HG02885 (cell line): ENCODE measurements at regions not wholly inside any gene's neighbourhood (a gene's known extent, or its start where the extent isn't known, plus 50 kb on each side); places are given as distances from the start of the nearest gene placed in this dataset.
A peak's percentile ranks its signal among the peaks of the same experiment; 100 is the strongest.

Source experiments
- ATAC-seq: cut with Tn5 transposase; IDR thresholded peaks from one replicate; pipeline ENCODE4 v1.9.1; 2021; ENCODE audit warnings: mild to moderate bottlenecking; ENCODE audit not compliant: unreplicated experiment, poor library complexity

DNA sequence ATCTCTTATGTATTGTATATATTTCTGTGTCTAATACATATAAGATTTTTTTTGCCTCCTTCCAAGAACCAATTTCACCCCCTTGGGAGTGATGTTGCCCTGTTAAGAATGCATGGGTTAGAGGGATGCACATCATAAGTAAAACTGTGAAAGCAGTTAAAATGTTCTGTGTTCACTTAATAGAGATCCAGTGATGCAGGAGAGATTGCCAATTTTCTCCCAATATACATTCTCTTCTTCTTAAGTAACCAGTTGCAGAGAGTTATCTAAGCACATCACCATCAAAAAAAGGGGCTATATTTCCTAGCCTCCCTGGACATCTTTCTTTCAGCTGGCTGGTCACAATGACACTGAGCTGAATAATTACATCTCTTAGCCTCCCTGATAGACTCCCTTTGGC, 307.0 kb downstream of the OSTF1 start:
- ATAC-seq: no peak

DNA sequence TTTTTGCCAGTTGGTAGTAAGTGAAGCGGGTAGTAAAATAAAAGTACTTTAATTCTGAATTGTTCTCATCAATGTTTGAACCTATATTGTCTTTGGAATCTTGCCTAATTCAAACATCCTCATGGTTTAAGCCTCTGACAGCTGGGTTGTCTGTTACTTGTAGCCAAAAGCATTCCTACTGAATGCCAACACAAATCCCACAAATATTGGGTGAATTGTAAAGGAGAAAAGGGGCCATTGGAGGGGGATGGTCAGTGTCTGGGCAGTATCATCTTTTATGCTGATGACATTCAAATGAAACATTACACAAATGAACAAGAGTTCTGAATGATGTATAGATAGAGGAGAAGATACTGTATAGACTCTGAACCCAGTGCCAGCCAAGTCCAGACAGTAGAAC, 309.5 kb downstream of the OSTF1 start:
- no peak for ATAC-seq

- no peak for ATAC-seq
These were observed 320.1 kb downstream of the OSTF1 start for GRCh38 chr9:75408391-75408790.

DNA sequence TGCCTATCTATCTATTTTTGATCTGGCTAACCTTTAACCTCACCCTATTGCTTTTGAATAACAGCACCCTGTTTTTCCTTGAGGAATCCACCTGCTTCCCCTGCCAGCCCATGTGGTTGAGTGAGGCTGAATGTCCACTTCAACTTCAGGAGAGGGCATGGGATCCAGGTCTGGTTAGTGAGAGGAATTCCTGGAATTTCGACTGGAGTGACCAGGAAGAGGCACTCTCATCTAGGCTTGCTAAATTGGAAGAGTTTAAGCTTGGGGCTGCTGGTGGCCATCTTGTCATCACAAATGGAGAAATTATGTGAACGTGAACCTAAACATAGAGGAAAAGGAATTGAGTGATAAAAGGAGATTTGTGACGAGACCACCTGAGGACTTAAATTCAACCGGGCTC, 322.1 kb downstream of the OSTF1 start:
- no peak for ATAC-seq

DNA sequence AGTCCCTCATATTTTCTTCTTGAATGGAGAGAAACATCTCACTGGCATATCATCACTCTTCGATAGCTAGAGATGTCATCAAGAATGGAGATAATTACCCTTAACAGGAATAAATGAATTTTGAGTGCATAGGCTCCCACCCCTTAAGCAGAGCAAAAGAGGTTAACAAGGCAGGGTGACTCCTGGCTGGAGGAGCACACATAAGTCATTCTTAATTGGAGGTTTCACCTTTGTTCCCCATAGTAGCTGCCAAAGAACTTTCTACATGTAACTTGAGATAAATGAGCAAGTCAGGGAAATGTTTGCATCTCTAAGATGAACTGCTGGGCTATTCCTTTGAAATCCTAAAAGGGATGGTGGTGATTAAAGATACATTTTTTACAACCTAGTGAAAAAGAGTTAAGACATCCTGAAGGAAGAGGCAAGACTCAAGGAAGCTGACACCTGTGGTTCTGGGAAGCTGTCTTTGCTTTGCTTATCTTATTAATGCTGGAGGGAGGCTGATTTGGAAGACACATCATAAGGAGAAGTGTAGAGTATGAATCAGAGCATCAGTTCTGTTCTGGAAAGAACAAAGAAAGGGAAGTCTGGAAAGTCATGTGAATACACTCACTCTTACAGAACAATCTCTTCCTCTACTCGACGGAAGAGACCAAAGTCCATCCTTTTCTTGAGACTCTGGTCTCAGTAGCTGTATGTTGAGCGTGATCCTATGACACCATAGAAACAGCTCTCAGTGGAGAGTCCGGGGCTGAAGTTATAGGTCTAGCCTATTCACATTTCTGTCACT, 326.3 kb downstream of the OSTF1 start:
- no peak for ATAC-seq

DNA sequence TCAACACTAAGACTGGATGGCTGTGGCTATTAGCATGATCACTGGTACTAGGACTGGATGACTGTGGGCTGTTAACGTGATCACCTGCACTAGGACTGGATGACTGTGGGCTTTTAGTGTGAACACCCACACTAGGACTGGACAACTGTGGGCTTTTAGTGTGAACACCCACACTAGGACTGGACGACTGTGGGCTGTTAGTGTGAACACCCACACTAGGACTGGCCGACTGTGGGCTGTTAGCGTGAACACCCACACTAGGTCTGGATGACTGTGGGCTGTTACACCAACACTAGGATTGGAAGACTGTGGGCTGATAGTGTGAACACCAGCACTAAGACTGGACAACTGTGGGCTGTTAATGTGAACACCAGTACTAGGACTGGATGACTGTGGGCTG, 329.2 kb downstream of the OSTF1 start:
- no peak for ATAC-seq

GRCh38 chr9:75418518-75418917, 330.2 kb downstream of the OSTF1 start:
- ATAC-seq: peak; percentile 76

GRCh38 chr9:75422944-75423522, 334.7 kb downstream of the OSTF1 start:
- ATAC-seq: peak; percentile 85

DNA sequence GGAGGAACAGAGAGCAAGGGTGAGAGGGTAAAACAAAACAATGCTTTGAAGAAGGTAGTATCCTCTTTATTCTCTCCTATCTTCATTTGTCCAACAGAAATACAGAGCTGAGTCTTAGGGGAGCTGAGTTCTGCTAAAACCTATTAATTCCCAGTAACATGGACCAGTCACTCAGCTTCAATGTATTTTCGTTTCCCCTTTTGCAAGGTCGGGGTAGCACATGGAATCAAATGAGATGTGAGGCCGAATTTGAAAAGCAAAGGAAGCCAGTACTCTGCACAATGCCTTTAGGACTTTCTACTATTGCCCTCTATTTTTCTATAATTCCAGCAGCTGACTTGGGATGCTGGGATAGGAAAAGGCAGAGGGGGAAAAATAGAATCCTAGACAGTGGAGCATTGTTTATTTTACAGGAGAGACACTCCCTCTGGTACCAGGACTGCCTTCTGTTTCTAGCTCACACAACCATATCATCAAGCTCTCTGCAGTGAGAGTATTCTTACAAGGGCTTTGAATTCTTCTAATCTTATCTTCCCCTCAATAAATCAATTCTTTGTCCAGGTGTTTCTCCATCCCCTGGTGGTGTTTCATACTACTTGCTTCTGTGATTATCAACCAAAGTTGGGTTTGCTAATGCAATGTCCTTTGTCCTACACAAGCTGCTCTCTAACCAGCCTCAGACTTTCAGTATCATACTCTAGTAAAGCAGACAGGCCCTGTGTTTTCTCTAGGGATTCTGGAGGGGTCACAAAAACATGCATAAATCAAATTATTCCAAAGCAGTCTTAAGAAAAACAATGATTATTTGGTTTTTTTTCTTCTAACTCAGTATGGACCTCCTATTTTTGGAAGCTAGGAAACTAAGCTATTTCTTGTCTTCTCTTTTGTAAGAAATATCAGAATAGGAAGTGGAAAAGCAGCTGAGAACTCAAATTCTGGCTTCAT, 341.5 kb downstream of the OSTF1 start:
- ATAC-seq: peak; percentile 39

GRCh38 chr9:75431375-75431774, 343.1 kb downstream of the OSTF1 start:
- ATAC-seq: no peak

- no peak for ATAC-seq
These were observed 344.1 kb downstream of the OSTF1 start for GRCh38 chr9:75432386-75432785.

DNA sequence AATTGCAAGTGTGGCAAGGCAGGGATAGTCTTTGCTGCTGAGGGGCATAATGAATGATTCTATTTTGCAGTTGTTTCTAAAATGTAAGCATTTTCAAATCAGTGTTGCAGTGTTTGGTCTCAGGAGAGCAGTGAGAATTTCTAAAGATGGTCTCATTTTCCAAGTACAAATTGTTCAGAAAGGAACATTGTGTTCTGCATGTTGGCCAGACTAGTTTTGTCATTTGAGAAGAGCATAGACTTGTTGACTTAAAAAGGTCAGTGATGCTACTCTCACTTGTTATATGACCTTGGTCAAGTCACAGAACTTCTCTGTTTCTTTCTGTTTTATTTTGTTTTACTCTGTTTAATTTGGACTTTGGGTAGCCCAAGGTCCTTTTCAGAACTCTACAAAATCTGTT, 344.6 kb downstream of the OSTF1 start:
- no peak for ATAC-seq

GRCh38 chr9:75438716-75439115, 350.4 kb downstream of the OSTF1 start:
- peak; percentile 82 for ATAC-seq

GRCh38 chr9:75440914-75441313, 352.6 kb downstream of the OSTF1 start:
- ATAC-seq: no peak

GRCh38 chr9:75445144-75445543, 356.8 kb downstream of the OSTF1 start:
- ATAC-seq: no peak

GRCh38 chr9:75447281-75447680, 359.0 kb downstream of the OSTF1 start:
- ATAC-seq: no peak

DNA sequence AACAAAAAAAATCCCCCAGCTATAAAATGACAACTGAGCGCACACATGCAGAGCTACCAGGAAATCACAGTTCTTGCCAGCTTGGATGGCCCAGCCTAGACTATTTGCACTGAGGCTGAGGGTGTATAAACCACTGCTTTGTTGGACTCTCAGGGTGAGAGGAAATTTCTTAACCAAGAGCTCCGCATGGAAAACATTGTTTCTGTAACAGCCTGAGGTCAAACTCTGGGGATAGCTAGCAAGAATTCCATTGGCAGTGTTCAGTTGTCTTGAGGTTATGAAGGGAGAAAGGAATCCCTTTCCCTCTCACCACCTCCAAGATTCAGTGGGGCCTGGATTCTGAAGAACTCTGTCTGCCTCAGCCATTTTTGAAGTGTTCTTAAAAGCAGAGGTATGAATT, 360.0 kb downstream of the OSTF1 start:
- no peak for ATAC-seq

GRCh38 chr9:75448955-75449354, 360.6 kb downstream of the OSTF1 start:
- no peak for ATAC-seq

- no peak for ATAC-seq
These were observed 362.7 kb downstream of the OSTF1 start for GRCh38 chr9:75451045-75451444.

DNA sequence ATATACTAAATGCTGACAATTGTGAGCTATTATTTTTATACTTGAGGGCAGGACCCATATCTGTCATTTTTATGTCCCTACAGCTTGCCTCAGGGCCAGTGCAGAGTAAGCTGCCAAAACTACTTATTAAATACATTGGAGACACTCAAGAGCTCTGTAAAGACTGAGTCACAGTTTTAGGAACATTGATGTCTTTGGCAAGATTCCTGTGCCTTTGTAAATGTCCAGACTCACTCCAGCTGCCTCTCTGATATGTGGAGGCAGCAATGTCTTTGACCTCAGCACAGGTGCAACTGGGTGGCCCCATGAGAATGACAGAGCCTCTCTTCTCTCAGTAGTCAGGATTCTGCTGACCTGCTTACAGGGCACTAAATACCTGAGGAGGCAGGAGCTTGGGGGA, 363.2 kb downstream of the OSTF1 start:
- ATAC-seq: no peak

GRCh38 chr9:75452512-75452911, 364.2 kb downstream of the OSTF1 start:
- no peak for ATAC-seq
